HG03457 (cell line): ENCODE measurements at regions not wholly inside any gene's neighbourhood (a gene's known extent, or its start where the extent isn't known, plus 50 kb on each side); places are given as distances from the start of the nearest gene placed in this dataset.
"Not testable (repeated sequence)": the region's sequence is repeated elsewhere in the genome, so short reads cannot be mapped to it uniquely, and the experiment has no call there.

Experiments
- ATAC-seq: cut with Tn5 transposase; IDR thresholded peaks from one replicate; pipeline ENCODE4 v1.9.1; 2021; ENCODE audit warnings: moderate number of reproducible peaks; ENCODE audit not compliant: unreplicated experiment

DNA sequence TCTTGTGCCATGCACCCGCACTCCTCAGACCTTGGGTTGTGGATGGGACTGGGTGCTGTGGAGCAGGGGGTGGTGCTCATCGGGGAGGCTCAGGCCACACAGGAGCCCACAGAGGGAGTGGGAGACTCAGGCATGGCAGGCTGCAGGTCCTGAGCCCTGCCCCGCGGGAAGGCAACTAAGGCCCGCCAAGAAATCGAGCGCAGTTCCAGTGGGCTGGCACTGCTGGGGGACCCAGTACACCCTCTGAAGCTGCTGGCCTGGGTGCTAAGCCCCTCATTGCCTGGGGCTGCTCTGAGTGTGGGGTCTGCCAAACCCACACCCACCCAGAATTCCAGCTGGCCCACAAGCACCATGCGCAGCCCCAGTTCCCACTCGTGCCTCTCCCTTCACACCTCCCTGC is 450.5 kb upstream of the FGF16 start:
- no peak for ATAC-seq

DNA sequence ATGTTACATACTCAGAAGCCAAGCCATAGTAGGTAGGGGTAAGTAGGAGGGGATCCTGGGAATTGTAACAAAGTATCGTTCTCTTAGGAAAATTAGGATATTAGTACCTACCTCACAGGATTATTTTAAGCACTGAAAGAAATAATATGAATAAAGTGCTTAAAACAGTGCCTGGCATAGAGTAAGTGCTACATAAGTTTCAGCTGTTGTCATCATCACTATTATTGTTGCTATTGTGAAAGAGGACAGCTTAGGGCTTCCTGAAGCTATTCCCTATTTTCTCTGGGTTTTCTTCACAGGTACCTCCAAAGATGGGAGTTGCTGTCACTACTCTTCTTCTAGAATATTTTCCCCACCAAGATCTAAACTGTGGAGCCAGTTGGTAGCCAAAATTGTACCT is 443.7 kb upstream of the FGF16 start:
- ATAC-seq: no peak

GRCh38 chrX:77003956-77004355 is 443.2 kb upstream of the FGF16 start:
- ATAC-seq: no peak

GRCh38 chrX:77009691-77010090 is 437.5 kb upstream of the FGF16 start:
- ATAC-seq: no peak

DNA sequence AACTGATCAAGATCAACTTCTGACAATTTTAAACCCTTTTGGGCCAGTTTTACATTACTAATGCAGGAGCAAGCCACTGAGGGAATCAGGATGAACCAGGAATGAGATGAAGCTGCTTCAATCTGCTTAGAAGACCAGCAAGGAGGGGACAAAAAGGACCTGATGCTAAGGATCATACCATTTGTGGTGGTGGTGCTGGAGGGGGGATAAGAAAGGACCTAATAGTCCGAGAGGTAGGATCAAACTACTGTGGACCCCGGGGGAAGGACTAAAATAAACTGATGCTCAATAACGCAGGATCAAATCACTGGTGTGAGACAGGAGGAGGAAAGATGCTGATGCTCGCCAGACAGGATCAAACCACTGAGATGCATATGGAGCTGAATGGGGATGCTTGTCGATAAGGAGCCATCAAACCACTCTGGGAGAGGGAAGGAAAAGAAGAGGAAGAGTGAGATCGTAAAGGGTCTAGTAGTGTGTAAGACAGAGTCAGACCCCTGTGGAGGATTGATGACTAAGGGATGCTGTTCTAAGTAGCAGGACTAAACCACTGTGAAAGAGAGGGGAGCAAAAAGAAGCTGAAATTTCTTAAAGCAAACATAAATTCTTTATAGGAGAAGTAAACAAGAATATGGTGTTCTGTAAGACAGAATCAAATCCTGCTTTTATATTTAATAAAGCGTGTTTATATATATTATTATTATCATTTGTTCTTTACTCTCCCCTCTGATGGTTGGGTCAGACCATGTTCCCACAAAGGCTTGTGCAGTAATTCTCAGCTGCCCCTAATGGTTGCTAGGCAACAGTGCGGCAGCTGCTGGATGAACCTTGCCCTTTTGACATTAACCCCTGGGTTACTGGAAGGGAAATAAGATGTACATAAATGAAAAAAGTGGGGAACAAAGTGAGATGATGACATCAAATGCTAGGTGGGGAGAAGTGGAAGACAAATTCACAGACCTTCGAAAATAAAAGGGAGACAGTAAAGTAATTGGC is 432.5 kb upstream of the FGF16 start:
- ATAC-seq: no peak

- no peak for ATAC-seq
Observed at GRCh38 chrX:77017093-77017492, 430.1 kb upstream of the FGF16 start.

GRCh38 chrX:77046180-77046810 is 400.9 kb upstream of the FGF16 start:
- ATAC-seq: not testable (repeated sequence)

- ATAC-seq: no peak
Observed at GRCh38 chrX:77060572-77060971, 386.6 kb upstream of the FGF16 start.

- ATAC-seq: no peak
Observed at GRCh38 chrX:77061022-77061421, 386.2 kb upstream of the FGF16 start.

DNA sequence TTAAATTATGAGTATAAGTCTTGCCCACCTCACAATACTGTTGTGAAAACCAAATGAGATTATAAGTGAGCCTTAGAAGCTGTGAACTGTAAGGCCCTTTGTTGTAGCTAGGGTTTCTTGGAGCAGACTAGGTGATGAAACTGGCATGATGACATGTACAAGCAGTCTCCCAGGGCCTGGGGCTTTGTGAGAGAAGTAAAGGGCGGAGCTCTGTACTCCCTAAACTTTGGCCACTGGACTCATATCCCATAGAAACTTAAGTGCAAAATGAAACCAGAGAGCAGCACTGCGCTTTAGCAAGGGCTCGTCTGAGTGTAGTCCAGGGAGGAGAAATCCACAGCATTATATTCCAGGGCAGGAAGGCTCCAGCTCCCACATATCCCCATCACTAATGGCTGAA is 385.6 kb upstream of the FGF16 start:
- ATAC-seq: no peak

GRCh38 chrX:77065896-77066295 is 381.3 kb upstream of the FGF16 start:
- no peak for ATAC-seq

- ATAC-seq: no peak
Observed at GRCh38 chrX:77070202-77070918, 376.8 kb upstream of the FGF16 start.

DNA sequence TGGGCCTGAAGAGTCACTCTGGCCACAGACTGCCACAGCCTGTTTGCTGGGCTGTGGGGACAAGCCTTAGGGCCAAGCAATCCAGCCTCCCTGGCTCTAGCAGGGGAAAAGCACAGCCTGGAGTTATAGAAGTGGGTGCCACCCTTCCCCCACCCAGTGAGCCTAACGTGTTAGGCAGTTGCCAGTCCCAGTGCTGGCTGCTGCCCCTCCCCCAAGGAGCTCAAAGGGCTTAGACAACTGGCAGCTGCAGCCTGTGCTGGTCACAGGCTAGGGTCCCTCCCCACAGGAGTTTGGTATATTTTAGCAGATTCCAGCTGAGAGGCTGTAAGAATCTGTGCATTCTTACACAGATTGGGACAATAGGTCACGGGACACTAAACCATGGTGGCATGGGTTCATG is 370.3 kb upstream of the FGF16 start:
- ATAC-seq: no peak

GRCh38 chrX:77081237-77081636 is 366.0 kb upstream of the FGF16 start:
- ATAC-seq: not testable (repeated sequence)

DNA sequence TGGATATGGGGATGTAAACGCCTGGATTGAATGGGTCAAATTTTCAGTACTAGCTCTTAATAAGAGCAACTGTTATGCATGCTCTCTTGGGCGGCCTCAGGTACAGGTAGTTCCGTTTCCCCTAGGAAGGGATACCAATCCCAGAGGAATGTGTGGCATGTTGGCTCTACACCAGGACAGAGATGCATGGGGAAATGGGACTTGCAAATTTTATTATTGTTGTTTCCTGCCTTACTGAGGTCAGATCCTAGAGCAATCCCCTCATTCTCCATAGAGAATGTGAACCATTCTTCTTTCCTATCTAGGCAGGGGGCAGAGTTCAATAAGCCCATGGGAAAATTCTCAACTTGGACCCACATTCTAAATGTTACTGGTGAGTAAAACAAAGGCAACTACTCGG is 361.8 kb upstream of the FGF16 start:
- ATAC-seq: no peak

DNA sequence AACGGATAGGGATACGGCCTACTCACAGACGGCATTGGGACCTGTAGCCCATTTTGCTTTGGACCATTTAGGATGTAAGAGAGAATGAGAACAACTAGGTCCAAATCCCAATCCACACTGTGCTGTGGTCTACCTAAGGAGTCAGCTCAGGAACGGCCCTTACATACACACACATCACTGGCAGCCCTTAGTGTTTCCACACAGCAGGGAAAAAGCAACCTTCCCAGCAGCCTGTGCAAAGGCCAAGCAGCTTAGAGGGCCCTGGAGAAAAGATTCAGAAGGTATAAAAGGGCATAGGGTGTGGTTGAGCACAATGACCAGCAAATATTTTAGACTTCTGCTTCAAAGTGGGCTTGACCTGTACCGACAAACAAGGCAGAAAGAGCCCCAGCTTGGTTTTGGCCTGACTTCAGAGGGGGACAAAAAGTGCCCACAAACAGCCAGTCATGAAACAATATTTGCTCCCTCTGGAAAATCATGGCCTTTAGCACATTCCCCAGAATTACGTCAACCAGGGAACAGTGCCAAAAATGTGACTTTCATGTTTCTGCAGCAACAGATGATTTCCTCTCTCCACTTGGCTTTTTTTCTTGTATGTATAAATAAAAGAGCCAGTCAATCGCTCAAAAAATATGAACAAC is 359.5 kb upstream of the FGF16 start:
- ATAC-seq: no peak

DNA sequence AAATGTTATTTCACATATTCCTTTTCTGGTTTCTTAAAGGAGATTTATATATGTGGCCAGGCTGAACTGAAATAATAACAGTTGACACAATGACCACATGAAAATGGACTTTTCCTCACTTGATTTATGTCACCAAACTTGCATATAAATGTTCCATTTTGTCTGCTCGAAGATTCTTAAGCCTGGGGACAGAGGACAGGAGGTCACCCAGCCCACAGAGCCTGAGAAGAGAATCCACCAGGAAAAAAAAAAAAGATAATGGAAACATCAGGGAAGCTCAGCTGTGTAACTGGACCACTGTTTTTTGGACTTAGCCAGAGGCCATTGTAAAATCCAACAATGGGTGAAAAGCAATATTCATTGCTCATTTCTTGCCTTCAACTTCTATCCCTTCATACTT is 359.0 kb upstream of the FGF16 start:
- ATAC-seq: no peak

- ATAC-seq: no peak
Observed at GRCh38 chrX:77114501-77114900, 332.7 kb upstream of the FGF16 start.

DNA sequence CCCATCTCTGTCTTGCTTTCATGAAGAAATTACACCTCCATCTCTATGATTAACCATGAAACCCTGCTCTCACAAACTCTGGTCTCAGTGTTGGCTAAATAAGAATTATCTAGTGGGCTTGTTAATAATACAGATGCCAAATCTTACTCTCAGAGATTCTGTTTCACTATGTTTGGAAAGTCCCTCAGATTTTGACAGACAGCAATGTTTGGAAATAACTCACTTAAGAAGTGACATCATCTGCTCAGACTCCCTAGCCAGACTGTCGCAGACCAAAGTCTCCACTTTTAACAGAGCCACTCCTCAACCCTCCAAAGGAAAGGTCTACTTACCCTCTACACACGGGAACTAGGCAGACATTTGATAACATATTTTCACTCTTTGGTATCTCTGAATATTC is 328.5 kb upstream of the FGF16 start:
- ATAC-seq: no peak

- no peak for ATAC-seq
Observed at GRCh38 chrX:77119706-77120105, 327.5 kb upstream of the FGF16 start.

DNA sequence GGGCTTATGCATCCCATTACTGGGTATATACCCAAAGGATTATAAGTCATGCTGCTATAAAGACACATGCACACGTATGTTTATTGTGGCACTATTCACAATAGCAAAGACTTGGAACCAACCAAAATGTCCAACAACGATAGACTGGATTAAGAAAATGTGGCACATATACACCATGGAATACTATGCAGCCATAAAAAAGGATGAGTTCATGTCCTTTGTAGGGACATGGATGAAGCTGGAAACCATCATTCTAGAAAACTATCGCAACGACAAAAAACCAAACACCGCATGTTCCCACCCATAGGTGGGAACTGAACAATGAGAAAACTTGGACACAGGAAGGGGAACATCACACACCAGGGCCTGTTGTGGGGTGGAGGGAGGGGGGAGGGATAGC is 323.3 kb upstream of the FGF16 start:
- ATAC-seq: not testable (repeated sequence)
